HG03039 (cell line): ENCODE measurements at regions not wholly inside any gene's neighbourhood (a gene's known extent, or its start where the extent isn't known, plus 50 kb on each side); places are given as distances from the start of the nearest gene placed in this dataset.
A peak's percentile ranks its signal among the peaks of the same experiment; 100 is the strongest.

Source experiments
- ATAC-seq: cut with Tn5 transposase; IDR thresholded peaks from one replicate; pipeline ENCODE4 v1.9.1; 2021; ENCODE audit warnings: mild to moderate bottlenecking, moderate library complexity; ENCODE audit not compliant: unreplicated experiment

GRCh38 chr13:80040196-80040980 lies 300.5 kb downstream of the SPRY2 start:
- ATAC-seq: no peak

- ATAC-seq: peak; percentile 60
Observed at GRCh38 chr13:80039000-80039399, 301.9 kb downstream of the SPRY2 start.

- no peak for ATAC-seq
Observed at GRCh38 chr13:80038371-80038770, 302.6 kb downstream of the SPRY2 start.

GRCh38 chr13:80037505-80037888 lies 303.4 kb downstream of the SPRY2 start:
- ATAC-seq: peak; percentile 62

GRCh38 chr13:80036845-80037504 lies 304.0 kb downstream of the SPRY2 start:
- no peak for ATAC-seq

GRCh38 chr13:80035096-80035495 lies 305.8 kb downstream of the SPRY2 start:
- ATAC-seq: no peak

- ATAC-seq: no peak
Observed at GRCh38 chr13:80033951-80034350, 307.0 kb downstream of the SPRY2 start.

GRCh38 chr13:80033286-80033685 lies 307.6 kb downstream of the SPRY2 start:
- no peak for ATAC-seq

GRCh38 chr13:80030491-80030890 lies 310.4 kb downstream of the SPRY2 start:
- no peak for ATAC-seq

- no peak for ATAC-seq
Observed at GRCh38 chr13:80029170-80029569, 311.8 kb downstream of the SPRY2 start.

- no peak for ATAC-seq
Observed at GRCh38 chr13:80022146-80022545, 318.8 kb downstream of the SPRY2 start.

- peak; percentile 49 for ATAC-seq
Observed at GRCh38 chr13:80012251-80012650, 328.7 kb downstream of the SPRY2 start.

- no peak for ATAC-seq
Observed at GRCh38 chr13:80011448-80012212, 329.3 kb downstream of the SPRY2 start.

GRCh38 chr13:80010846-80011245 lies 330.1 kb downstream of the SPRY2 start:
- ATAC-seq: no peak

GRCh38 chr13:80010286-80010831 lies 330.6 kb downstream of the SPRY2 start:
- ATAC-seq: no peak

GRCh38 chr13:80009760-80010159 lies 331.2 kb downstream of the SPRY2 start:
- ATAC-seq: no peak

GRCh38 chr13:80006940-80007339 lies 334.0 kb downstream of the SPRY2 start:
- ATAC-seq: no peak

- no peak for ATAC-seq
Observed at GRCh38 chr13:80001510-80001842, 339.4 kb downstream of the SPRY2 start.

GRCh38 chr13:80000684-80001509 lies 340.0 kb downstream of the SPRY2 start:
- no peak for ATAC-seq

GRCh38 chr13:79999601-80000000 lies 341.3 kb downstream of the SPRY2 start:
- ATAC-seq: no peak
